Spleen (tissue), 11 donors: ENCODE measurements at regions not wholly inside any gene's neighbourhood (a gene's known extent, or its start where the extent isn't known, plus 50 kb on each side); places are given as distances from the start of the nearest gene placed in this dataset.
"Not testable (repeated sequence)": the region's sequence is repeated elsewhere in the genome, so short reads cannot be mapped to it uniquely, and the experiment has no call there.

ENCODE experiments used
- DNase-seq: peaks from one replicate; pipeline ENCODE4 v3.0.0-alpha.2; 2020
- H3K27ac ChIP-seq, 8 donors: fragments of 200-600 bp; sonication (generic) in 7 of 8; 1 replicate in 4 of 8; 2 replicates in 4 of 8; pipeline versions ENCODE4 v1.5.0 to v1.8.0; 2016 to 2021; ENCODE audit warnings: inconsistent platforms in 4 of 8, mild to moderate bottlenecking in 4 of 8, moderate library complexity in 1 of 8
- H3K27me3 ChIP-seq, 7 donors: fragments of 200-600 bp; sonication (generic) in 6 of 7; replicated peaks in 1 of 7; 1 replicate in 4 of 7; 2 replicates in 3 of 7; pipeline versions ENCODE4 v1.5.0 to v1.8.0; 2016 to 2021; ENCODE audit warnings: inconsistent platforms in 3 of 7, mild to moderate bottlenecking in 1 of 7
- H3K36me3 ChIP-seq, 6 donors: fragments of 200-600 bp; sonication (generic) in 5 of 6; 1 replicate in 4 of 6; 2 replicates in 2 of 6; pipeline versions ENCODE4 v1.5.0 to v1.8.0; 2016 to 2021; ENCODE audit warnings: inconsistent platforms in 2 of 6
- H3K4me1 ChIP-seq, 6 donors: fragments of 200-600 bp; sonication (generic) in 5 of 6; 1 replicate in 3 of 6; 2 replicates in 3 of 6; pipeline versions ENCODE4 v1.5.0 to v1.8.0; 2016 to 2021; ENCODE audit warnings: inconsistent platforms in 3 of 6
- H3K4me3 ChIP-seq, 8 donors: fragments of 200-600 bp; sonication (generic) in 7 of 8; 1 replicate in 4 of 8; 2 replicates in 4 of 8; pipeline versions ENCODE4 v1.5.0 to v1.8.0; 2016 to 2021; ENCODE audit warnings: inconsistent platforms in 4 of 8, mild to moderate bottlenecking in 4 of 8, moderate library complexity in 2 of 8
- H3K9me3 ChIP-seq, 8 donors: fragments of 200-600 bp; sonication (generic) in 7 of 8; 1 replicate in 4 of 8; 2 replicates in 4 of 8; pipeline versions ENCODE4 v1.5.0 to v1.8.0; 2016 to 2021; ENCODE audit warnings: inconsistent platforms in 4 of 8
- POLR2A ChIP-seq, 3 donors: fragments of 450-650 bp; IDR thresholded peaks; one replicate each; pipeline ENCODE4 v1.5.1; 2017; ENCODE audit warnings: antibody characterized with exemption in 3 of 3, mild to moderate bottlenecking in 1 of 3
- POLR2AphosphoS5 ChIP-seq, 3 donors: sonication (generic); formaldehyde crosslinking; IDR thresholded peaks; one replicate each; pipeline ENCODE4 v1.5.1; 2017; ENCODE audit warnings: antibody characterized with exemption in 3 of 3
- WGBS, 5 donors: extraction: QIAGEN DNeasy Blood & Tissue Kit in 3 of 5; methylation state at CpG; one replicate each; pipeline versions ENCODE4 v1.1.5 to v1.1.7; 2013 to 2018; 5-methylcytosine and 5-hydroxymethylcytosine counted together
- intact Hi-C: fragments of 100-400 bp; cut with DNase I; formaldehyde crosslinking; loops from one replicate; pipeline ENCODE4 v1.15.0; 2023; ENCODE audit warnings: low total_unique reads
- TF ChIP-seq, protein P1 (sequence below), 11 experiments: fragments of 200-600 bp in 7 of 11; fragments of 450-650 bp in 4 of 11; sonication (generic) in 4 of 11; IDR thresholded peaks in 8 of 11; conservative IDR thresholded peaks in 3 of 11; 1 replicate in 7 of 11; 2 replicates in 4 of 11; pipeline versions ENCODE4 v1.4.0 to v1.8.0; 2016 to 2021; ENCODE audit warnings: antibody characterized with exemption in 11 of 11, inconsistent platforms in 4 of 11, mild to moderate bottlenecking in 1 of 11
- donor health status: healthy with polysubstance abuse.
- donor health status: DM: no; HTN: no; CAD: no; lungs with moderate emphysema.
- donor health status: DM: no; HTN: no; CAD: no.
- donor health status: Bipolar disorder and iron deficiency.
- donor health status: healthy.
- donor health status: DM: no; HTN: no; CAD: no.
- donor health status: DM: yes; HTN: yes; CAD: no.

- Histone ChIP-seq H3K4me1 (no peaks in the 10 kb centered on the region), H3K27me3 (no peaks in the 10 kb centered on the region), H3K9me3 (no peaks in the 10 kb centered on the region), H3K27ac (no peak overlapping the region), H3K36me3 (no peaks in the 10 kb centered on the region), H3K4me3 (no peak overlapping the region)
- intact Hi-C loops = no loop called here
- TF ChIP-seq, protein P1, sequence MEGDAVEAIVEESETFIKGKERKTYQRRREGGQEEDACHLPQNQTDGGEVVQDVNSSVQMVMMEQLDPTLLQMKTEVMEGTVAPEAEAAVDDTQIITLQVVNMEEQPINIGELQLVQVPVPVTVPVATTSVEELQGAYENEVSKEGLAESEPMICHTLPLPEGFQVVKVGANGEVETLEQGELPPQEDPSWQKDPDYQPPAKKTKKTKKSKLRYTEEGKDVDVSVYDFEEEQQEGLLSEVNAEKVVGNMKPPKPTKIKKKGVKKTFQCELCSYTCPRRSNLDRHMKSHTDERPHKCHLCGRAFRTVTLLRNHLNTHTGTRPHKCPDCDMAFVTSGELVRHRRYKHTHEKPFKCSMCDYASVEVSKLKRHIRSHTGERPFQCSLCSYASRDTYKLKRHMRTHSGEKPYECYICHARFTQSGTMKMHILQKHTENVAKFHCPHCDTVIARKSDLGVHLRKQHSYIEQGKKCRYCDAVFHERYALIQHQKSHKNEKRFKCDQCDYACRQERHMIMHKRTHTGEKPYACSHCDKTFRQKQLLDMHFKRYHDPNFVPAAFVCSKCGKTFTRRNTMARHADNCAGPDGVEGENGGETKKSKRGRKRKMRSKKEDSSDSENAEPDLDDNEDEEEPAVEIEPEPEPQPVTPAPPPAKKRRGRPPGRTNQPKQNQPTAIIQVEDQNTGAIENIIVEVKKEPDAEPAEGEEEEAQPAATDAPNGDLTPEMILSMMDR (IDR thresholded peaks at IDR 0.05 in 8 of 11, conservative IDR thresholded peaks at IDR 0.05 in 3 of 11) = no peak
- no peak for TF ChIP-seq POLR2AphosphoS5 (IDR thresholded peaks at IDR 0.05)
- TF ChIP-seq POLR2A (IDR thresholded peaks at IDR 0.05) = no peak
- DNase-seq = peak; percentile 53
- 71 to 88% (median 78%) methylated on average over 16 to 17 of the region's 17 CpGs for WGBS, 5 donors
Observed at GRCh38 chr3:127043041-127043641, 60.2 kb downstream of the PLXNA1 start.

- Histone ChIP-seq H3K27ac (no peak overlapping the region), H3K4me1 (no peaks in the 10 kb centered on the region), H3K36me3 (no peaks in the 10 kb centered on the region), H3K27me3 (no peaks in the 10 kb centered on the region), H3K4me3 (no peak overlapping the region), H3K9me3 (peaks cover 0 to 3% (median 0%) of the 10 kb centered on the region in 8 donors)
- TF ChIP-seq POLR2A (IDR thresholded peaks at IDR 0.05) (no peak), POLR2AphosphoS5 (IDR thresholded peaks at IDR 0.05) (no peak)
- TF ChIP-seq, protein P1 (IDR thresholded peaks at IDR 0.05 in 8 of 11, conservative IDR thresholded peaks at IDR 0.05 in 3 of 11) = no peak
- peak; percentile 35 for DNase-seq
- intact Hi-C loops = no loop called here
- WGBS, 5 donors = 74 to 86% (median 77%) methylated on average over 5 to 7 of the region's 7 CpGs
Observed at GRCh38 chr3:127043731-127044510, 61.0 kb downstream of the PLXNA1 start.

DNA sequence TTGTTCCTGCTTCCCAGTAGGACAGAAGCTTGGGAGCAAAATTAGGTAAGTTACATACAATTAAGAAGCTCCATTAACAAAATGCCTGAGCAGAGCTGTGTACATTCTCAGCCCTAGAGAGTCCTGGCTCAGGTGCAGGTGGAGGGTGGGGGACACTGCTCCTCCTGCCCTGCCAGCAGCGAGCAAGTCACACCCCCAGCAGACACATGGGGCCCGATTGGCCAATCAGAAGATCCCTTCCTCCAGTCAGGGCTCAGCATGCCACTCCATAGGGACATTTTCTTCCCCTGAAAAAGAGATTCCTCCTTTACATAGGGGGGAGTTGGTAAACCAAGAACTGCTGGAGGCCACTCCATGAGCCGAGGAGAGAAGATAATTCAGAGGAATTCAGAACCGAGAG lies 62.1 kb downstream of the PLXNA1 start:
- Histone ChIP-seq H3K27ac (no peak overlapping the region), H3K4me3 (no peak overlapping the region), H3K9me3 (peaks cover 0 to 10% (median 0%) of the 10 kb centered on the region in 8 donors), H3K4me1 (no peaks in the 10 kb centered on the region), H3K36me3 (no peaks in the 10 kb centered on the region), H3K27me3 (no peaks in the 10 kb centered on the region)
- intact Hi-C loops = no loop called here
- 35 to 55% (median 49%) methylated on average over 4 of the region's 4 CpGs for WGBS, 5 donors
- no peak for TF ChIP-seq POLR2AphosphoS5 (IDR thresholded peaks at IDR 0.05)
- TF ChIP-seq, protein P1 (IDR thresholded peaks at IDR 0.05 in 8 of 11, conservative IDR thresholded peaks at IDR 0.05 in 3 of 11) = no peak
- no peak for TF ChIP-seq POLR2A (IDR thresholded peaks at IDR 0.05)
- DNase-seq = peak; percentile 58

GRCh38 chr3:127045435-127046045 lies 62.6 kb downstream of the PLXNA1 start:
- 50 to 68% (median 64%) methylated on average over 5 of the region's 5 CpGs for WGBS, 5 donors
- no peak overlapping the region for H3K27ac ChIP-seq
- H3K9me3 ChIP-seq = peaks cover 0 to 11% (median 0%) of the 10 kb centered on the region in 8 donors
- TF ChIP-seq POLR2A (IDR thresholded peaks at IDR 0.05) (no peak), POLR2AphosphoS5 (IDR thresholded peaks at IDR 0.05) (no peak)
- TF ChIP-seq, protein P1 (IDR thresholded peaks at IDR 0.05 in 8 of 11, conservative IDR thresholded peaks at IDR 0.05 in 3 of 11) = no peak
- no peaks in the 10 kb centered on the region for H3K36me3 ChIP-seq
- H3K4me1 ChIP-seq = no peaks in the 10 kb centered on the region
- intact Hi-C loops = no loop called here
- no peaks in the 10 kb centered on the region for H3K27me3 ChIP-seq
- no peak overlapping the region for H3K4me3 ChIP-seq
- no peak for DNase-seq

- peak; percentile 47 for DNase-seq
- H3K27me3 ChIP-seq, H3K27ac ChIP-seq, H3K4me3 ChIP-seq, intact Hi-C loops, H3K36me3 ChIP-seq, H3K4me1 ChIP-seq: not testable (repeated sequence)
- WGBS, 5 donors = 81 to 96% (median 93%) methylated on average over 15 to 28 of the region's 28 CpGs
- peaks cover 0 to 11% (median 0%) of the 10 kb centered on the region in 8 donors for H3K9me3 ChIP-seq
Observed at GRCh38 chr3:127046690-127047089, 63.8 kb downstream of the PLXNA1 start.
